Sciatic nerve (tissue), 2 donors: ENCODE measurements at regions not wholly inside any gene's neighbourhood (a gene's known extent, or its start where the extent isn't known, plus 50 kb on each side); places are given as distances from the start of the nearest gene placed in this dataset.

Experiments used
- ATAC-seq: fragments of 200-7000 bp; cut with Tn5 transposase; one replicate; pipeline ENCODE4 v1.9.1; 2020; ENCODE audit warnings: mild to moderate bottlenecking, moderate library complexity
- DNase-seq: peaks from one replicate; pipeline ENCODE4 v3.0.0-alpha.2; 2020; ENCODE audit warnings: low spot score
- intact Hi-C: fragments of 100-400 bp; cut with DNase I; formaldehyde crosslinking; loops from one replicate; pipeline ENCODE4 v1.14.2; 2022
- donor health status: DM: no; HTN: no; CAD: no.
- donor health status: DM: no; HTN: no; CAD: no.

DNA sequence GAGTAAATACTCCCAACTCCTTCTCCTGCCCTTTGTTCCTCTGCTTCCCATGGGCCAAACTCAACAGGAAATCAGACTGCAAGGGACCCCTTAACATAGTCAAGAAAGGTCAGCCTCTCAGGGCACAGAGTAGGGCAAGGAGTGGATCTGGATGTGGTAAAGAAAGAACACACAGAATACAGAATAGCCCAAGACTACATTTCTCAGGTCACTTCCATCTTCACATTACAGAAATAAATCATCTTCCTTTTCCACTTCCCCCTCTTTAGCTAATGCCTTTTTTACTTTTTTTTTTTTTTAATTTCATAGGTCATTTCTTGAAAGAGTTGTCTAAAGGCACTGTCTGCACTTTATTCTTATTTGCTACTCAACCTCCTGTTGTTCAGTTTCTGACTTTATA is 558.3 kb downstream of the TNS1 start:
- ATAC-seq (no peak), DNase-seq (no peak)
- intact Hi-C loops, result no loop called here

GRCh38 chr2:217443601-217444000 is 559.2 kb downstream of the TNS1 start:
- DNase-seq (no peak), ATAC-seq (no peak)
- intact Hi-C loops, result no loop called here

- DNase-seq (no peak), ATAC-seq (no peak)
- intact Hi-C loops, result no loop called here
Measured at GRCh38 chr2:217440000-217440399, 562.8 kb downstream of the TNS1 start.

- intact Hi-C loops, result no loop called here
- DNase-seq (no peak), ATAC-seq (no peak)
Measured at GRCh38 chr2:217438821-217439220, 564.0 kb downstream of the TNS1 start.

- ATAC-seq, result no peak
- DNase-seq, result no peak
- intact Hi-C loops, result no loop called here
Measured at GRCh38 chr2:217438136-217438535, 564.7 kb downstream of the TNS1 start.

DNA sequence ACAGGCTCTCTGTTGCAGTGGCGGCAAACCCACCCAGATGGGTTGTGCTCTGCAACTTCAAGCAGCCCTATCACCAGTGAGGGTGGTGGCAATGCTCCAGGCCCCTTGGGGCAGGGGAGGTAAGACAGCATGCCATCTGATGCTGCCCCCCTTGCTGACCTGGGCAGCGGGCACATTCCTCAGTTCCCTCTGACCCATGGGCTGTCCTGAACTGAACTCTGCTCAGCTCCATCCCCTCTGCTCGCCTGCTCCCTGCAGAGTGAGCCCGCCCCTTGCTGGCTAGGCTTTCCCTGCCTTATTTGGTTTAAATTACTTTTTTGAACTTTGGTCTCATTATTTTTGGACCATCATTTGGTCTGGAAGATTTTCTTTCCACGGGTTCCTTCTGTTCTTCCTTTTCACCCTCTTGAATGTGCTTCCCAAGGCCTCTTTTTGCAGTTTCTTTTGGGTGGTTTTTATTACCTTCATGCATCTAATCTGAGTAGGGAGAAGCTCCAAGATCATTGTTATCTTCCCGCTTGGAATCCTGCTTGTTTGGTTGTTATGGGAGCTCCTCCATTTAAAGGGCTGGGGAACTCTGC is 565.4 kb downstream of the TNS1 start:
- intact Hi-C loops, result no loop called here
- DNase-seq (peak; percentile 59), ATAC-seq (peak; percentile 67)

GRCh38 chr2:217436386-217436785 is 566.4 kb downstream of the TNS1 start:
- DNase-seq (no peak), ATAC-seq (peak; percentile 32)
- intact Hi-C loops, result no loop called here

GRCh38 chr2:217434180-217434975 is 568.4 kb downstream of the TNS1 start:
- peak; percentile 97 for ATAC-seq
- intact Hi-C loops, result no loop called here
- DNase-seq, result peak; percentile 87

- intact Hi-C loops, result no loop called here
- no peak for DNase-seq
- peak; percentile 23 for ATAC-seq
Measured at GRCh38 chr2:217433522-217433921, 569.3 kb downstream of the TNS1 start.

- no peak for DNase-seq
- intact Hi-C loops, result no loop called here
Measured at GRCh38 chr2:217431577-217432269, 571.1 kb downstream of the TNS1 start.

GRCh38 chr2:217430916-217431576 is 571.2 kb upstream of the TNP1 start:
- DNase-seq (no peak), ATAC-seq (peak; percentile 41)
- intact Hi-C loops, result no loop called here

More at GRCh38 chr2:217431577-217432269, 571.1 kb downstream of the TNS1 start:
- ATAC-seq, result no peak

DNA sequence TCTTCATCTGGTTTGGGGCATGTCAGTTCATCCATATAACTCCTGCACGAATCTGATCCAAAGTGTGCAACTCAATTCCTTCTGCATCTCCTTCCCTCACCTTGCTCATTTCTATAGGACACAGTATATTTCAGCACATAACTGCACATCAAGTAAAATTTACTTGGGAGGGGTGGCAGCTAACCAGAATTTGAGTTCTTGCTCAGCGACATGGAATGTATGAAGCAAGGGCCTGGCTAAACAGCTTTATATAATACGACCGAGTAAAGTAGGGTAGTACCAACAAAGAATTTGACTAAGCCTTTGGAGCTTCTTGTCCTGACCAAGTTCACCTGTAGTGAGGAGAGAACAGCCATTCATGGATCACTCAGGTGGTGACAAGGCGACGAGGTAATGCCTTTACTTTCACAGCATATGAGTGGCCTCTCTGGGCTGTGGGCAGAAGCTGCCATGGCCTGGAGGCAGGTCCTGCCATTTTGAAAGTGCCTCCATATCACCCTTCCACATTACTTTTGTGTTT is 570.2 kb upstream of the TNP1 start:
- ATAC-seq (no peak), DNase-seq (no peak)
- intact Hi-C loops, result no loop called here

DNA sequence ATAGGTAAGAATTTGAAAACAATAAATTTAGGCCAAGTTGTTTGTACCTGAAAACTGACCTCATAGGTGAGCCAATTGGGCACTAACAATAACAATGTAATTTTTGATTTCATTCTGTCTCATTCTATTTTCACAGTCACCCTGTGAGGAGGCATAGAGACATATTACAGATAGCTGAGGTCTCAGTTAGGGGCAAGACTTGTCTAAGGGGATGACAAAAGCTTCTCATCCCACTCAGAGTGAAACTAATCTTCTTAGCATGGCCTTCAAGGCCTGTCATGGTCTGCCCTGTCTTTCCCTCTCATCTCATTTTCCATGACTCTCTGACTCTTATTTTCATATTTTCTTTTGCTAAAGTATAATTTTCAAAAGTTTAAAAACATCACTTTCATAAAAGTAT is 562.0 kb upstream of the TNP1 start:
- intact Hi-C loops, result no loop called here
- no peak for ATAC-seq

GRCh38 chr2:217420854-217421253 is 561.0 kb upstream of the TNP1 start:
- intact Hi-C loops, result no loop called here
- DNase-seq (no peak), ATAC-seq (peak; percentile 31)

More for the DNA sequence above, 562.0 kb upstream of the TNP1 start:
- DNase-seq, result no peak

GRCh38 chr2:217419055-217419671 is 559.3 kb upstream of the TNP1 start:
- intact Hi-C loops, result no loop called here
- ATAC-seq, result peak; percentile 69
- DNase-seq, result no peak

DNA sequence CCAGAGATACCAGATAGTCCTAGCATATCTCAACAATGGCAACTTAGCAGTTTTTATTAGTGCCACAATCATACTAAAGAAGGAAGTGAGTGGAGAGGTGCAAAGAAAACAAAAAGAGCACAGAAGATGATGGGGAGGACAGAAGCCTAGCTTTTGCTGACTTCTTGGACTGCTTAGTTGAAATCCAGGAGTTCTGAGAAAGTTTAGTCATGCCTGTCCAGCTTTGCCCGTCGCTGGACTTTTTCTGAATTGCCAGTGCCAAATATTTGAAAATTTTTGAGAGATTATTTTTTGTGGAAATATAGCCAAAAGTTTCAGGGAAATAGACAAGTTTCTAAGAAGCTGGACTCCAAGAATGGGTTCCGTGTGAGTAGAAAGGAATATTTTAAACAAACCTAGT is 558.7 kb upstream of the TNP1 start:
- DNase-seq (no peak), ATAC-seq (peak; percentile 81)
- intact Hi-C loops, result no loop called here

DNA sequence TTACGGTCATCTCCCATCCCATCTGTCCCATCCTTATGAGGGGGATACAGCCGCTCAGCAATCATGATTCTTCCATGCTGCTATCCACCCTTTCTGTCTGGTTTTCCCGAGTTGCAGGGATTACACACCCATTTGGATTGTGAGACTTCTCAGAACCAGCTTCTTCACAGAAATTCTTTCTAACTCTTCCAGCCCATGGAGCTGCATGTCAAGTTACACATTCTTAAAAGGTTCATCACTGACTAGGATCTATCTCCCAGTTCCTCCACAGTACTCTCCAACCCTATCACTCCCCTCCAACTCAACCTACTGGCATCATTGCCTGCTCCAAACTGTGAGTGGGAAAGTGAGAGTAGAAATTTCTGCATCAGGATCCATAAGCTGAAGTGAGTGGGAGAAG is 558.2 kb upstream of the TNP1 start:
- DNase-seq (no peak), ATAC-seq (peak; percentile 4)
- intact Hi-C loops, result no loop called here

- DNase-seq, result no peak
- ATAC-seq, result no peak
- intact Hi-C loops, result no loop called here
Measured at GRCh38 chr2:217417536-217417935, 557.7 kb upstream of the TNP1 start.

DNA sequence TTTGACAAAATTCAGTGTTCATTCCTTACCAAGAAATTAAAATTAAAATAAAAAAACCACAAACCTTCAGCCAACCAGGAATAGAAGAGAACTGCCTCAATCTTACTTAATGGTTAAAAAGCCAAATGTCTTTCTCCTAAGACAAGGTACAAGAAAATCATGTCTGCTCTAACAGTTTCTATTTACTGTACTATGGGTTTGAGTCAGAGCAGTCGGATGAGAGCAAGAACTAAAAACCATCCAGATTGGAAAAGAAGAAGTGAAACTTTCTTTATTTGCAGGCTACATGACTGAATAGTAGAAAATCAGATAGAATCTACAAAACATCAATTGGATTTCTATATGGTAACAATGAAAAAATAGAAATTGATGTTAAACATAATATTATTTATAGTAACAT is 555.5 kb upstream of the TNP1 start:
- DNase-seq, result no peak
- intact Hi-C loops, result no loop called here

More for the DNA sequence above, 555.5 kb upstream of the TNP1 start:
- ATAC-seq, result no peak
